Mesothelial cell of epicardium (in vitro differentiated cells): ENCODE measurements at regions not wholly inside any gene's neighbourhood (a gene's known extent, or its start where the extent isn't known, plus 50 kb on each side); places are given as distances from the start of the nearest gene placed in this dataset.

Experiments used
- DNase-seq, 2 experiments: peaks; one replicate each; pipeline ENCODE4 v3.0.0; 2021; ENCODE audit warnings: low spot score in 2 of 2; ENCODE audit not compliant: unreplicated experiment in 2 of 2
- H3K27ac Mint-ChIP-seq: 2 replicates; pipeline ENCODE4 v1.8.0; 2021; ENCODE audit warnings: mixed read lengths
- H3K27me3 Mint-ChIP-seq: 2 replicates; pipeline ENCODE4 v1.8.0; 2021; ENCODE audit warnings: low read depth, mixed read lengths
- H3K36me3 Mint-ChIP-seq: 2 replicates; pipeline ENCODE4 v1.8.0; 2021; ENCODE audit warnings: mixed read lengths
- H3K4me1 Mint-ChIP-seq: 2 replicates; pipeline ENCODE4 v1.8.0; 2021; ENCODE audit warnings: mixed read lengths
- H3K4me3 Mint-ChIP-seq: 2 replicates; pipeline ENCODE4 v1.8.0; 2021; ENCODE audit warnings: mild to moderate bottlenecking, moderate library complexity, mixed read lengths
- H3K9me3 Mint-ChIP-seq: 2 replicates; pipeline ENCODE4 v1.8.0; 2021; ENCODE audit warnings: mixed read lengths
- CTCF ChIP-seq: fragments of 200-600 bp; sonication (generic); IDR thresholded peaks from one replicate; pipeline ENCODE4 v1.5.0; 2021; ENCODE audit warnings: antibody characterized with exemption; ENCODE audit not compliant: unreplicated experiment

- TF ChIP-seq CTCF: no peak
- Mint-ChIP-seq H3K27ac (no peak overlapping the region), H3K4me3 (no peak overlapping the region), H3K4me1 (peaks cover 6% of the 10 kb centered on the region), H3K9me3 (no peaks in the 10 kb centered on the region), H3K27me3 (no peaks in the 10 kb centered on the region), H3K36me3 (no peaks in the 10 kb centered on the region)
- no peak for DNase-seq
Measured at GRCh38 chr14:71348394-71348793, 441.1 kb downstream of the PCNX1 start.

GRCh38 chr14:71348817-71349216 lies 441.6 kb downstream of the PCNX1 start:
- no peak for TF ChIP-seq CTCF
- Mint-ChIP-seq H3K27ac (no peak overlapping the region), H3K27me3 (no peaks in the 10 kb centered on the region), H3K4me1 (peaks cover 2% of the 10 kb centered on the region), H3K9me3 (no peaks in the 10 kb centered on the region), H3K36me3 (no peaks in the 10 kb centered on the region), H3K4me3 (no peak overlapping the region)
- DNase-seq: no peak

GRCh38 chr14:71354142-71354541 lies 446.9 kb downstream of the PCNX1 start:
- peaks cover 15% of the 10 kb centered on the region for H3K4me1 Mint-ChIP-seq

DNA sequence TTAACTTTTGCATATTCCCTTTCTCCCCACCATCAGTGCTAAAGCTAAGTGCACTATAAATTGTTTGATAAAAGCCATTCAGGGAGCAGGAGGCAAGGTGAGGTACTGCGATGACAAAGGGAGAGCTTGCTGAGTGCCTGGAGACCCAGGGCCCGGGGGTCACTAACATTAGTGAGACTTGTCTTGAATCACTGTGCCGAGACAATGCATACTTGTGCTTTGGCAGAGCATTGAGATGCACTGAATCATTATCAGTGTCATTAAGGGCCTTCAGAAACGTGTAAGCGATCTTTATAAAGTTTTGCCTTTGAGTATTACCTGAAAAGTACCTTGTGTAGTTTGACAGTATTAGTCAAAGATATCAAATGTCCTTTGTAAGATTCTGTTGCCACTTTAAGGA lies 447.5 kb downstream of the PCNX1 start:
- no peak for DNase-seq
- Mint-ChIP-seq H3K4me3 (no peak overlapping the region), H3K36me3 (no peaks in the 10 kb centered on the region), H3K27ac (no peak overlapping the region), H3K9me3 (peaks cover 8% of the 10 kb centered on the region), H3K27me3 (no peaks in the 10 kb centered on the region), H3K4me1 (peaks cover 17% of the 10 kb centered on the region)
- TF ChIP-seq CTCF: no peak

More at GRCh38 chr14:71354142-71354541, 446.9 kb downstream of the PCNX1 start:
- Mint-ChIP-seq H3K27me3 (no peaks in the 10 kb centered on the region), H3K36me3 (no peaks in the 10 kb centered on the region), H3K4me3 (no peak overlapping the region), H3K27ac (no peak overlapping the region), H3K9me3 (peaks cover 7% of the 10 kb centered on the region)
- TF ChIP-seq CTCF: no peak
- no peak for DNase-seq

- H3K4me1 Mint-ChIP-seq: peaks cover 23% of the 10 kb centered on the region
- TF ChIP-seq CTCF: no peak
- H3K9me3 Mint-ChIP-seq: peaks cover 8% of the 10 kb centered on the region
- H3K27me3 Mint-ChIP-seq: no peaks in the 10 kb centered on the region
- H3K27ac Mint-ChIP-seq: peak overlapping the region; percentile 72
- DNase-seq: no peak
- no peak overlapping the region for H3K4me3 Mint-ChIP-seq
- no peaks in the 10 kb centered on the region for H3K36me3 Mint-ChIP-seq
Measured at GRCh38 chr14:71355324-71356201, 448.3 kb downstream of the PCNX1 start.
